ENCODE measurements at regions not wholly inside any gene's neighbourhood (a gene's known extent, or its start where the extent isn't known, plus 50 kb on each side); places are given as distances from the start of the nearest gene placed in this dataset.

- TF ChIP-seq CHD7 (IDR thresholded peaks at IDR 0.05; ENCODE audit: insufficient replicate concordance, low read length) = no peak
- no peak for TF ChIP-seq SRF (IDR thresholded peaks at IDR 0.05; ENCODE audit: low read depth, low read length)
- no peak for TF ChIP-seq CHD1 (IDR thresholded peaks at IDR 0.05; ENCODE audit: low read depth, low read length)
- TF ChIP-seq ASH2L (IDR thresholded peaks at IDR 0.05; ENCODE audit: low read length) = no peak
- TF ChIP-seq YY1 (IDR thresholded peaks at IDR 0.05; ENCODE audit: low read depth, low read length) = no peak
- TF ChIP-seq POLR2A (IDR thresholded peaks at IDR 0.05; ENCODE audit: control extremely low read depth in 1 of 2, low read depth in 2 of 2, low read length in 2 of 2) = no peak
- TF ChIP-seq TBP (IDR thresholded peaks at IDR 0.05; ENCODE audit: low read depth, low read length) = no peak
- TF ChIP-seq RNF2 (IDR thresholded peaks at IDR 0.05; ENCODE audit: borderline replicate concordance, low read depth, low read length, missing control alignments, poor library complexity, severe bottlenecking) = no peak
- no peak for TF ChIP-seq EGR1 (IDR thresholded peaks at IDR 0.05; ENCODE audit: borderline replicate concordance, low read depth, low read length)
Observed at GRCh38 chr11:11084337-11084736, 226.5 kb upstream of the ZBED5 start (continued).

Measured in H1 (cell line).